Activated CD4-positive, alpha-beta T cell treated with anti-CD3 and anti-CD28 coated beads, Interleukin-2, amount 50 U/mL, for 1 hour (primary cell): ENCODE measurements at regions not wholly inside any gene's neighbourhood (a gene's known extent, or its start where the extent isn't known, plus 50 kb on each side); places are given as distances from the start of the nearest gene placed in this dataset.
"Not testable (repeated sequence)": the region's sequence is repeated elsewhere in the genome, so short reads cannot be mapped to it uniquely, and the experiment has no call there.

Experiments
- DNase-seq: peaks from one replicate; pipeline ENCODE4 v3.0.0-alpha.2; 2020

DNA sequence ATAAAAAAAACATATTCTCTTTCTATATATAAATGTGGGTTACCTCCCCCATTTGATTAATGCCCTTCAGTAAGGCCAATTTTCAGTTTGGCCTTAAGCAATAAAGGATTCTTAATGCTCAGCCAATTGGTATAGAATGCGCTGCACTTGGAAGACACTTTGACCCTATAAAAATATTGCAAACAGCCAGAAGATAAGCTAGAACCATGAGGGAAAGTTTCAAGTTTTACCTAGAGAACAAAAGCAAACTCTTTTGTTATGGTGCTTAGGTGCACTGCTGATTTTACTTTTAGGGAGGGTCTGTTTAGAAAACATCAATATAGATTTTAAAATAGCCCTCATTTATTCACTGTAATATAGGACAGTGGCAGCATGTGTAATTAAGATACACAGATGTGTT is 251.6 kb upstream of the SLC16A7 start:
- no peak for DNase-seq

DNA sequence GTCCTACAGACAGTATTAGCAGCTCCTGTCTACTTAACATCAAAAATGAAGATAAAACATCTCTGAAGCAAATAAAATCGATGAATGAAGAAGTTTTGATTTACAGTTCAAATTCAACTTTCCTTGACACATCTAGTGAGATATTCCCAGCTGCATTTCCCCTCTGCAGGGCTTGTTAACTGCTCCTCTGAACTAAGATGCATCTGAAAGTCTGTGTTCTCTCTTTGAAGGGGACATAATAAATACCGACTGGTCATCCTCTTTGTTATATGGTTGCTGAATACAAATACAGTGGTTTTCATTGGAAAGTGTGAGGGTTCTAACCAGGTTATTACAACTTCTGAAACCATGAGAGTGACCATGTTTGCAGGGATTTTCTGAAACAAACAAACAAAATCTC is 266.4 kb upstream of the SLC16A7 start:
- DNase-seq, result no peak

DNA sequence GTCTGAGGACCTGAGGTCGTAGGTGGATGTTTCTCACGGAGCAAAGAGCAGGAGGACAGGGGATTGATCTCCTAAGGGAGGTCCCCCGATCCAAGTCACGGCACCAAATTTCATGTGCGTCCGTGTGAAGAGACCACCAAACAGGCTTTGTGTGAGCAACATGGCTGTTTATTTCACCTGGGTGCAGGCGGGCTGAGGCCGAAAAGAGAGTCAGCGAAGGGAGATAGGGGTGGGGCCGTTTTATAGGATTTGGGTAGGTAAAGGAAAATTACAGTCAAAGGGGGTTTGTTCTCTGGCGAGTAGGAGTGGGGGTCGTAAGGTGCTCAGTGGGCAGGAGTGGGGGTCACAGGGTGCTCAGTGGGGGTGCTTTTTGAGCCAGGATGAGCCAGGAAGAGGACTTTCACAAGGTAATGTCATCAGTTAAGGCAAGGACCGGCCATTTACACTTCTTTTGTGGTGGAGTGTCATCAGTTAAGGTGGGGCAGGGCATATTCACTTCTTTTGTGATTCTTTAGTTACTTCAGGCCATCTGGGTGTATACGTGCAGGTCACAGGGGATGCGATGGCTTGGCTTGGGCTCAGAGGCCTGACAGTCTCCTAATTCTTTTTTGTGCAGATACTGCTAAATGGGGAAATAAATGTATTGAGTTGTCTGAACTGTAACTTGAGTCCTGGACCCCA is 267.3 kb upstream of the SLC16A7 start:
- not testable (repeated sequence) for DNase-seq

DNA sequence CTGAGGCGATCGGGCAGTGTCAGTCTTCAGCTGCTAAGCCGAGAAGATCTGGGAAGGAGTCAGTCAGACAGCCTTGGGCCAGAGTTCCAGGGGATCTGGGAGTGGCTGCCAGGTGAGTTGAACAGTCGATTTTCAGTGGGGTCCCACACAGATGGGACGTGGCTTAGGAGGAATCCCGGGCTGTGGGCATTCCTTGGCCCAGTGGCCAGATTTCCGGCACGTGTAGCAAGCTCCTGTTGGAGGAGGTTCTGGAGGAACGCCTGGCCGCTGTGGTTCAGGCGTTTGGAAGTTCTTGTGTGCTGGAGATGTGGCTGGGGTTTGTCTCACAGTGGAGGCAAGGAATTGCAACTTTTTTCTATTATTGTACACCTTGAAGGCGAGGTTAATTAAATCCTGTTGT is 269.4 kb upstream of the SLC16A7 start:
- DNase-seq, result not testable (repeated sequence)

DNA sequence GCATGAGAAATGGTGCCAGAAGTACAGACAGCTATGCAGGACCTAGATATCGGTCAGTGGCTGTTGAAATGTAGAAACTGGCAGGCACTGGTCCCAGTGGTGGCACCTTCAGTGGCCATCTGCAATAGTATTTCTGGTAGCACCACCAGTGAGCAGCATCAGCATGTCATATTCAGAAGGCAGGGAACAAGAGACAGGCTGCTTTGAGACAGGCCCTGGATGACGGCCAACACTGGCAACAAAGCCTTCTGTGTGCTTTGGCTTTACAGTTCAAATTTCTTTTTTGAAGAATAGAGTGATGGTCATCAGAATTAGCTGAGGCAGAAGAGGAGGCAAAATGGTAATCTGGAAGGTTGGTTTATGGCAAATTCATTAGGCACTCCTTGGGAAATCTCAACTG is 273.4 kb upstream of the SLC16A7 start:
- DNase-seq, result no peak

DNA sequence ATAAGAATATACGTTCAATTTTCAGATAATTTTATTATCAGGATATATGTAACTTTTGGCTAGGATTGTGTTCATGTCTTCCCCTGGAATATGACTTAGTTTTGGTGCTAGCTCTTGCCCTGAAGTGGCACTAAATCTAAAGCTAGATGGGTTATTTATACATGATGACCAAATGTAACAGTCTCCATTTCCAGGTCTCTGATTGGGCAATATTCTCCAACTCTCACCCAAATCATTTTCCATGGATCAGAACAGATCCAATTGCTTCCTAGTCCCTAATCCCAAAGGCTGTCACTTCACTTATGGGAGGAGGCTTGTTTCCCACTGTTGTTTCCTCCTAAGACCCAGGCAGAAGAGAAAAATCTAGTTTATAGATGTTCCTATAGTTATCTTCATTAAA is 274.6 kb upstream of the SLC16A7 start:
- no peak for DNase-seq

DNA sequence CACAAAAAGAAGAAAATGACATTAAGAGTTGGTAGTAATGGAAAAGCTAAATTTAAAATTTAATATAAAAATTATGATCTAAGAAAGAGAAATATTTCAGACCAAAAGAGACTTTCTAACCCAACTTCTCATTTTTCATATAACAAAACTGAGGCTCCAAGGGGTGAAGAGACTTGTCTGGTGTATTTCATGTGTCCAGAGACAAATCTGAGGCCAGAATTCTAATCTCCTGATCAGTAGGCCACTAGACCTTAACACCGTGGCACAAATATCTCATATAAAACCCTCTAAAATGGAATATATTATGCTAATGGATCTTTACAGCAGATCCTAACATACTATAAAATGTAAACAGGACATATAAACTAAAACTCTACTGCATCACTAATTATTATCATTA is 275.7 kb upstream of the SLC16A7 start:
- DNase-seq, result no peak

DNA sequence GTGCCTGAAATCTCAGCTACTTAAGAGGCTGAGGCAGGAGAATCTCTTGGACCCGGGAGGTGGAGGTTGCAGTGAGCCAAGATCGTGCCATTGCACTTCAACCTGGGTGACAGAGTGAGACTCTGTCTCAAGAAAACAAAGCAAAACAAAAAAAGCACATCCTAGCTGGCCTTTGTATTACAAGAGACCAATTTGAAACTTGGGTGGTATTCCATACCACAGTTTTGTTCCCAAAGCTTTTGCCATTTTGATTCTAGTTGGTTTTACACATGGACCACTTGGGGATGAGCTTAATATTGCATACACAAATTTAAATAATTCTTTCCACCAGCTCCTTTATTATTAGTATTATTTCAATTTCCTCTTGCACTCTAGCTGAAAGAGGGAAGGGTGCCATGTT is 276.9 kb upstream of the SLC16A7 start:
- DNase-seq, result no peak

DNA sequence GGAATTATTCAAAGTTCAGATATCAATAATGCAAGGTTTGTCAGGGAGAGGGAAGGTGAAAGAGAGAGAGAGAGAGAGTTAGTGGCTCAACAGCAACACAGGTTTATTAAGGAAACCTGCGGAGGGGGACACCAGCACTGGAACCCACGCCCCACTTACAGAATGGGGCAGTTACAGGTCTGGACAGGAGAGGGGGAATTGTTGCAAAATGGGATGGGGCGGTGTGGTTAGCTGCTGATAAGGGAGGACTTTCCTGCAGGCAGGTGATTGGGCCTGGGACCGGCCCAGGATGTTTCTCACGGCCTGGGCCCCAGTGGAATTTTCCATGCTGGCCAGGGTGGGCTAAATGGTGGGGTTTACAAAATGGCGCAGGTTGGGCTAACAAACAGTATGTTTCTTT is 278.2 kb upstream of the SLC16A7 start:
- no peak for DNase-seq

DNA sequence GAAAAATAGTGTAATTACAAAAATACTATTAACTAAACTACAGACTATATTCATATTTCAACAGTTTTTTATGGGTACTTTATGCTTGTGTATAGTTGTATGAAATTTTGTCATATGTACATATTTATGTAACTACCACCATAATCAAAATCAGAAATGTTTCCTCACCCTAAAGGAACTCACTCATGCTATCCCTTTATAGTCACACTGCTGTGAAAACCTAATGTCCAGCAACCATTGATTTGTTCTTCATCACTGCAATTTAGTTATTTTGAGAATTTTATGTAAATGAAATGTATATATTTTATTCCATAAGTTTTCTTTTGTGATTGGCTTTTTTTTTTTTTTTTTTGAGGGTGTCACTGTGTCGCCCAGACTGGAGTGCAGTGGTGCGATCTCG is 278.9 kb upstream of the SLC16A7 start:
- no peak for DNase-seq

DNA sequence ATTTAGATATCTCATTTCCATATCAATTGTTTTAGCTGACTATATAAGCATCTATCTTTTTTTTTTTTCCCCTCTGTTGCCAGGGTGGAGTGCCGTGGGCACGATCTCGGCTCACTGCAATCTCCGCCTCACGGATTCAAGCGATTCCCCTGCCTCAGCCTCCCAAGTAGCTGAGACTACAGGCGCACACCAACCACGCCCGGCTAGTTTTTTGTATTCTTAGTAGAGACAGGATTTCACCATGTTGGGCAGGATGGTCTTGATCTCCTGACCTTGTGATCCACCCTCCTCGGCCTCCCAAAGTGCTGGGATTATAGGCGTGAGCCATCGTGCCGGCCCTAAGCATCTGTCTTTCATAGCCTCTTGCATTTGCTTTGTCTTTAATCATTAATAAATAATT is 279.5 kb upstream of the SLC16A7 start:
- DNase-seq, result not testable (repeated sequence)

DNA sequence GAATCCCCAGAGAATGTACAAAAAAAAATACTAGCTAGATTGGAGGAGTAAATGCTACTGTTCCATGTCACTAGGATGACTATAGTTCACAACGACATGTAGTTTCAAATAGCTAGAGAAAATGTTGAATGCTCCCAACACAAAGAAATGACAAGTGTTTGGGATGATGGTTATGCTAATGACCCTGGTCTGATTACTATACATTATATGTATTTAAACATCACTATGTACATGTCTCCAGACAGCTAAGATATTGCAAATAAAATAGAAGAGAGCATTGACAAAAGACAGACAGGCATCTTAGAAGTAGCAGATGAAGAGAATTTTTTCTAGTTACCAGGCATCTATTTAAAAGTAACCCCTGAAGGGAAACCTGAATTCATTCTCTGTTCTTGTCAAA is 281.6 kb upstream of the SLC16A7 start:
- DNase-seq, result no peak

DNA sequence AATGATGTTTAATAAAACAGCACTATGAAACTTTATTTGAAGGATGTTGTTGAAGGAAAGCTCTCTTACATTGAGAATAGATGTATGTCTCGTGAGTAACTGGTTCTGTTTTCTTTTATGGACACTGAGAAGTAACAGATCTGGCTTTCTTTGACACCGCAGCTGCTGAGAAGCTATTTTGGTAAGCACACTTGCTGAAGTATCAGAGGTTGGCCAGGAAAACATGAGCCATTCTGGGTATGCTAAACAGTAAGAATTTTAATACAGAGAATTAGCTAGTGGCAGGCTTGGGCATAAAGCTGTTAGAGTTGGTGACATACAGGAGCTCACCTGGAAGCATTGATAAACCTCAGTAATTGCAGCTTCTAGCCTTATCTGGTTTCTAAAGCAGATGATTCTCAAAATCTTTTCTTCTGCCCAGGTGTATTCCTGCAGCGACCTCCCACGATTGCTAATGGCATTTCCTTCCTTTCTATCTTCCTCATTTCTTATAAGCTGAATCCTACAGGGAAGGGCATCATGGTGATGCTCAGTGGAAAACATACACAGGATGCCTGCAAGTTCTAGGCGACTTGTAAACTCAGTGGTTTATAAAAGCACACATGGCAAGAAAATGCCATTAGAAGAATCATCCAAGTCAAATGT is 291.6 kb upstream of the SLC16A7 start:
- no peak for DNase-seq

DNA sequence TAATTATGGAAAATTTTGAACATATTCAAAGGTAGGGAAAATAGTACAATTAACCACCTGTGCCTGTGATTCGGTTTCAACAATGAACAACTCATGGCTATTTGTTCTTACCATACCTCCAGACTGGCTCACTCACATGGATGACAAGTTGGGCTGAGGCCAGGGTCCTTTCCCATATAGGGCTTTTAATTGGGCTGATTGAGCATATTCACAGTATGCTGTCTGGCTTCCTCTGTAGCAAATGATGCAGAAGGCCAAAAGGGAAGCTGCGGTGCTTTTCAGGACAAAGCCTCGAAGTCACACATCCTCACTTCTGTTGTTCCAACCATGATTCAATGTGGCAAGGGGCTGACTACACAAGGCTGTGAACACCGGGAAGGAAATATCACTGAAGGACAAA is 297.5 kb upstream of the SLC16A7 start:
- DNase-seq, result no peak

DNA sequence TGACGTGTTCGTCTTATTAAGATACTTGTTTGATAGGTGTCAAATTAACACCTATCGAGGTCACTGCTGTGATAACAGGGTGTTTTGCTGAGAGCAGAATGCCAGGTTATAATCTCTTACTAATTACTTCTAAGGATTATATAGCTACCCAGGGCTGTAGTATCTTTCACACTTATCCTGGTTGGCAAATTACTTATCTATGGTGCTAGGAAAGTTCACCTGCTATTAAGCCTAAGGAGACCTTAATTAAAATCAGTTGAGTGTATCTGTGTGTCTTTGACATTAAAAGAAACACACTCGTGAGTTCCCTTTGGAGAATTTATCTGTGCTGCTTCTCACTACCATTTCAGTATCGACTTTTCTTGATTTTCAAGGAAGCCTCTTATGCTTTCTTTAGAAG is 301.6 kb upstream of the SLC16A7 start:
- no peak for DNase-seq

DNA sequence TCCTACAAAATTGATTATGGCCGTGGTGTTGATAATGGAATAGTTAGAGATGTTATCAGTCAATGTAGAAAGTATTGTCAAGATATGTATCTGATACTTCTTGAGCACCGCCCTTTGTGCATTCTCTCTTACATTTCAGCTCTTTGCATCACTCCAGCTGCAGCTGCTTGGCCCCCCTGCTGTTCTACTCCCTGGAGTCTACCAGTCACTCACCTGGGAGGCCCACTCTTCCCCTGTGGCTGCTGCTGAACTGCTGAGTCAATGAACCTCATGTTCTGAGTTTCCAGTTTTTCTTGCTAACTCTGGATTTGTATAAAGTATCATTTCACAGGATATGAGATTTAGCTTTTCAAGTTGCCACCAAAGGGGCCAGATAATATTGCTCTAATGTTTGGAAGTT is 312.8 kb upstream of the SLC16A7 start:
- no peak for DNase-seq

DNA sequence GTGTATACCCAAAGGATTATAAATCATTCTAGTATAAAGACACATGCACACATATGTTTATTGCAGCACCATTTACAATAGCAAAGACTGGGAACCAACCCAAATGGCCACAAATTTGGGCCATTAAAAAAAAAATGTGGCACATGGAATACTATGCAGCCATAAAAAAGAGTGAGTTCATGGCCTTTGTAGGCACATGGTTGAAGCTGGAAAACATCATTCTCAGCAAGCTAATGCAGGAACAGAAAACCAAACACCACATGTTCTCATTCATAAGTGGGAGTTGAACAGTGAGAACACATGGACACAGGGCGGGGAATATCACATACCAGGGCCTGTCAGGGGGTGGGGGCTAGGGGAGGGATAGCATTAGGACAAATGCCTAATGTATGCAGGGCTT is 322.3 kb upstream of the SLC16A7 start:
- not testable (repeated sequence) for DNase-seq

DNA sequence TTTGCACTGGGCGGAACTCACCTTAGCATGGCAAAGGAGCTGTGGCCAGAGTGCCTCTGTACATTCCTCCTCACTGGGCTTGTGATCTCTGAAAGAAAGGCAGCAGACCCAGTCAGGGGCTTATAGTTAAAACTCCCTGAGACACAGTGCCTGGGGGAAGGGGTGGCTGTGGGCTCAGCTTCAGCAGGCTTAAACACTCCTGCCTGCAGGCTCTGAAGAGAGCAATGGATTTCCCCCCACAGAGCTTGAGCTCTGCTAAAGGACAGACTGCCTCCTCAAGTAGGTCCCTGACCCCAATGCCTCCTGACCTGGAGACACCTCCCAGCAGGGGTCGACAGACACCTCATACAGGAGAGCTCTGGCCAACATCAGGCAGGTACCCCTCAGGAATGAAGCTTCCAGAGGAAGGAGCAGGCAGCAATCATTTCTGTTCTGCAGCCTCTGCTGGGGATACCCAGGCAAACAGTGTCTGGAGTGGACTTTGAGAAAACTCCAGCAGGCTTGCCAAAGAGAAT is 327.5 kb upstream of the SLC16A7 start:
- no peak for DNase-seq

DNA sequence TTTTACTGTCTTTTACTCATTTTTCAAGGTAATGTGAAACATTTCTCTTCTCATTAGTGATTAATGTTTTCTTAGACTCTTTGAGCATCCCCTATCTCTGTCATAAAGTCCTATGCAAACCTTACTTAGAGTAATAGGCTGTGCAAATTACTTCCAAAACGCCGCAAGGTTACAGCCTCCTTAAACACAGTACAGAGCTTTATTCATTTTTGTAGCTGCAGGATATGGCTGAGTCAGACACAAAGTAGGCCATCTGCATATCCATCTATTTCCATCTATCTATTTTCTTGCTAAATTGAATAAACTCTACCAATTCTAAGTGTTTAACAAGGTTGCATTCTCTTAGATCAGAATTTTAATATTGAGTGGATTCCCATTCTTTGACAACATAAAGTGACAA is 335.6 kb upstream of the SLC16A7 start:
- DNase-seq, result no peak

DNA sequence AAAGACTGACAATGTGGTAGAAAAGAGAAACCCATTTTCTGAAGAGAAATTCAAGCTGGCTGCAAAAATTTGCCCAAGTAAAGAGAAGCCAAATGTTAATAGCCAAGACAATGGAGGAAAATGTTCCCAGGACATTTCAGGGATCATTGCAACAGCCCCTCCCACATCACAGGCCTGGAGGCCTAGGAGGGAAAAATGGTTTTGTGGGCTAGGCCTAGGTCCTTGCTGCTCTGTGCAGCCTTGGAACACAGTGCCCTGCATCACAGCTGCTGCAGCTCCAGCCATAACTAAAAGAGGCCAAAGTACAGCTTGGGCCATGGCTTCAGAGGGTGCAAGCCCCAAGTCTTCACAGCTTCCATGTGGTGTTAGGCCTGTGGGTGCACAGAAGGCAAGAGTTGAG is 332.4 kb upstream of the LRIG3 start:
- no peak for DNase-seq

DNA sequence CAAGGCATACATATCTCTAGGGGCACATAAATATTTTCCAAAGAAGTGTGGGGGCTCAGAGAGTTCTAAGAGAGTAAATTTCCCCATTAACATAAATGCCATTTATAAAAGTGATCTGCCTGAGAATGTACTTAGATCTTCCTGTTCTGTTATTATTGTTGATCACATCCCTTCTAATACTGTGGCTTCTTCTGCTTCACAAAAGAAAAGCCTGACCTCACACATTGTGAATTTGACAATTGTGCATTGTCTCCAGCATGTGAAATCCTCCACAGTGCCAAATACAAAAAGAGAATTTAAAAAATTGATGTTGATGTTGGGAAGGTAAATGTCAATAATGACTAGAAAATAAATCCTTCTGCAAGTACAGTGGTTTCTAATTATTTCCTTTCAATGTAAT is 330.5 kb upstream of the LRIG3 start:
- DNase-seq, result no peak

DNA sequence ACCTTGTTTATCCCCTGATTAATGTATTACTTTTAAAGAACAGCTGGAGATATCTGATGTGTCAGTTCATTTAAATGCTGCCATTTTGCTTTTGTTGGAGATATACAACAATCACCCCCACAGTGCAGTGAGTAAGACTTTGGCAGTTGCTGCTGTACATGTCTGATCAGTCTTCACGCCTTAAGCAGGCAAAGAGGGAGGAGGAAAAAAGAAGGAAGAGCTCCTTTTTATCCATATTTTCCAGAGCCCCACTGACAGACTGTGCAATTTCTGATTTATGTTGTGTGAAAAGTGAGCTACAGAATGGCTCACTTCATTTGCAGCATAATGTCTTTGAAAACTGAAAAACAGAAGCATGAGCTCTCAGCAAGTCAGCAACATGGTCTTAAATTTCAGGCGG is 319.7 kb upstream of the LRIG3 start:
- no peak for DNase-seq

DNA sequence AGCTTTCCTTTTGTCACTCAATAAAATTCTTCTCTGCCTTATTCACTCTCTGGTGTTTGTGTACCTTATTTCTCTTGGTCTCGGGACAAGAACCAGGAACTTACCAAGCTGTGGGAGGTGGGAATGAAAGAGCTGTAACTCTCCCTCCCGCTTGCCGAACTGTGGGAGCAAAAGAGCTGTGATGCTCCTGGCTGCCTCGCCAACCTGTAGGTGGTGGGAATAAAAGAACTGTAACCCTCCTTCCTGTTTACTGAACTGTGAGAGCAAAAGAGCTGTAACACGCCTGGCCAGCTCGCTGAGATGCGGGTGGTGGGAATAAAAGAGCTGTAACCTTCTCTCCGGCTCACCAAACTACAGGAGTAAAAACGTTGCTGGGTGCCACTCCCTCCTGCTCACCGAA is 314.1 kb upstream of the LRIG3 start:
- no peak for DNase-seq

DNA sequence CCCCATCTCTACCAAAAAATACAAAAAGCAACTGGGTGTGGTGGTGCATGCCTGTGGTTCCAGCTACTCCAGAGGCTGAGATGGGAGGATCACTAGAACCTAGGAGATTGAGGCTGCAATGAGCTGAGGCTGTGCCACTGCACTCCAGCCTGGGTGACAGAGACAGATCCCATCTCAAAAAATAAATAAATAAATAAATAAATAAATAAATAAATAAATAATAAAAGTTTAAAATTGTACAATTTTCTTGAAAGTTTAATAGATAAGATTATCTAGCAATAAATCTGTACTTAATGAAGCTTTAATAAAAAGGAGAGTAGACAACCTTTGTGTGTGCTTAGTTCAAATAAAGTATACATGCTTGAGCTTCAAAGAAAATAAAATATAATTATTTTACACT is 310.0 kb upstream of the LRIG3 start:
- DNase-seq, result no peak

DNA sequence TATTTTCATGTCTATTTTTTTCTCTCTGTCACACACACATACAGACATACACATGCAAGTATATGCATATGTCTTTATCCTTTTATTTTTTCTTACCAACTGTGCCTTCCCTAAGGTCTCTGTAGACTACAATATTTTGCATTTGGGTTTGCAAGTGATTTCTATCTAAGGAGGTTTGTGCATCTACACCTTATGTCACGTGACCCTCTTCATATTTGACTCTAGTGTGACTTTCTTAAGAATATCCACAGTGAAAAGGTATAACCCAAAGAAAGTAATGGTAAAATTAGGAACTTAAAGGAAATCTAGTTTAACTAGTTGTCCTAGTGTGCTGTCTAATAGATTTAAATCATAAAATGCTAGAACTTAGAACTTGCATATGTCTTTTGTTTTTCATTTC is 298.8 kb upstream of the LRIG3 start:
- no peak for DNase-seq
